ENCODE measurements at regions not wholly inside any gene's neighbourhood (a gene's known extent, or its start where the extent isn't known, plus 50 kb on each side); places are given as distances from the start of the nearest gene placed in this dataset.
"Not testable (repeated sequence)": the region's sequence is repeated elsewhere in the genome, so short reads cannot be mapped to it uniquely, and the experiment has no call there.

DNA sequence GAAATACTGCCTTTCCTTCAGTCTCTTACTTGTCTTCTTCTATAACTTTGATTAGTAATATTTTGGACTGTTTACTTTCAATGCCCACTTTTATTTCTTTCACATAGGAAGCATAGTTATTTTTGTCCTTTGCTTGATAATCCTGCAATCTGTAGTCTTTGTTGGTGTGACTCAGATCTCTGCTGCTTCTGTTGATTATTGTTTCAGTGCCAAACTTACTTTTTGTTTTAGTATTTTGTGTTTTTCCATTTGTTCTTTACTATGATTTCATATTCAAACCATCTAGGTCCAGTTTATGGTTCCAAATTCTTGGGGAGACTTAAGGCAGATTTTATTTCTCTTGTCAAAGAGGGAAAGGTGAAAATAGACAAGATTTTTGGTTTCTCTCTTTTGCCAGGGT, 399.9 kb downstream of the HLX start:
- H3K27me3 ChIP-seq (ENCODE audit: control insufficient read depth, insufficient read depth, low read length, poor library complexity, severe bottlenecking): no peaks in the 10 kb centered on the region
- Mint-ChIP-seq H3K9me3 (peaks cover 24% of the 10 kb centered on the region), H3K4me3 (no peak overlapping the region), H3K27ac (no peak overlapping the region), H3K4me1 (peaks cover 21% of the 10 kb centered on the region), H3K27me3 (ENCODE audit: insufficient read depth) (no peaks in the 10 kb centered on the region), H3K36me3 (ENCODE audit: low read depth) (peaks cover 18% of the 10 kb centered on the region)
- H3K9ac ChIP-seq (ENCODE audit: extremely low read depth, low read length, poor library complexity, severe bottlenecking): no peak overlapping the region
- no peak for TF ChIP-seq CTCF (conservative IDR thresholded peaks at IDR 0.05)
- DNase-seq: no peak
- no peak overlapping the region for H3K27ac ChIP-seq (ENCODE audit: low read depth, low read length)
- H3K4me1 ChIP-seq (ENCODE audit: control insufficient read depth, insufficient read depth, low read length): peaks cover 3% of the 10 kb centered on the region
- H3K4me3 ChIP-seq (ENCODE audit: low read length): no peak overlapping the region
- no peaks in the 10 kb centered on the region for H3K36me3 ChIP-seq (ENCODE audit: control insufficient read depth, insufficient read depth, low read length)
- H3K9me3 ChIP-seq (ENCODE audit: control insufficient read depth, low read length): peaks cover 16% of the 10 kb centered on the region

- H3K36me3 Mint-ChIP-seq (ENCODE audit: low read depth): peaks cover 27% of the 10 kb centered on the region
- H3K27me3 Mint-ChIP-seq (ENCODE audit: insufficient read depth): no peaks in the 10 kb centered on the region
- H3K27me3 ChIP-seq (ENCODE audit: control insufficient read depth, insufficient read depth, low read length, poor library complexity, severe bottlenecking): no peaks in the 10 kb centered on the region
- peak overlapping the region; percentile 93 for H3K27ac ChIP-seq (ENCODE audit: low read depth, low read length)
- H3K27ac Mint-ChIP-seq: no peak overlapping the region
- peaks cover 34% of the 10 kb centered on the region for H3K9me3 Mint-ChIP-seq
- no peak overlapping the region for H3K4me3 Mint-ChIP-seq
- 100% methylated on average over 1 of the region's 1 CpG; no CpG with 5 or more reads in 1 of the 2 experiments for WGBS, 2 experiments (ENCODE audit: insufficient coverage in 1 of 2, insufficient read length in 1 of 2)
- H3K4me1 ChIP-seq (ENCODE audit: control insufficient read depth, insufficient read depth, low read length): peaks cover 9% of the 10 kb centered on the region
- H3K4me1 Mint-ChIP-seq: peaks cover 13% of the 10 kb centered on the region
- peaks cover 16% of the 10 kb centered on the region for H3K9me3 ChIP-seq (ENCODE audit: control insufficient read depth, low read length)
- no peak overlapping the region for H3K4me3 ChIP-seq (ENCODE audit: low read length)
- H3K9ac ChIP-seq (ENCODE audit: extremely low read depth, low read length, poor library complexity, severe bottlenecking): no peak overlapping the region
- TF ChIP-seq CTCF (conservative IDR thresholded peaks at IDR 0.05): no peak
- H3K36me3 ChIP-seq (ENCODE audit: control insufficient read depth, insufficient read depth, low read length): no peaks in the 10 kb centered on the region
- DNase-seq: no peak
Measured at GRCh38 chr1:221283532-221283931, 404.3 kb downstream of the HLX start.

DNA sequence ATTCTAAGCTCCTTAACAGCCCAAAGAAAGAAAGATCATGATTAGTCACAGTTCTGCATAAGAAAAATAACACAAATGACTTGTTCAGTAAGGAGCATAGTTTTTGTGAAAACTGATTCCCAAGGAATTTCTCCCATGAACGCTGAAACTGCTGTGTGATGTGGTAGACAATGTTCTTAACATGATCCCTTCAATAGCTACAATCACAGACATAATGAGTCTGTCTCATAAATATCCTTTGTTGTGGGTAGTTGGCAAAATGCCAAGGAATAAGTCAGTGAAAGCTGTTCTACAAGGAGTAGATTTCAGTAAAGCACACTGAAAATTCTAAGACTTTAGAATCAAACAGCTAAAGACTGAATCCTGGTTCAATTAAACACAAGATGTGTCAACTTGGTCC, 404.8 kb downstream of the HLX start:
- H3K27me3 ChIP-seq (ENCODE audit: control insufficient read depth, insufficient read depth, low read length, poor library complexity, severe bottlenecking): no peaks in the 10 kb centered on the region
- no peak overlapping the region for H3K9ac ChIP-seq (ENCODE audit: extremely low read depth, low read length, poor library complexity, severe bottlenecking)
- H3K27ac ChIP-seq (ENCODE audit: low read depth, low read length): peak overlapping the region; percentile 93
- no peaks in the 10 kb centered on the region for H3K36me3 ChIP-seq (ENCODE audit: control insufficient read depth, insufficient read depth, low read length)
- no peak for DNase-seq
- H3K4me3 ChIP-seq (ENCODE audit: low read length): no peak overlapping the region
- Mint-ChIP-seq H3K27ac (no peak overlapping the region), H3K4me1 (peaks cover 13% of the 10 kb centered on the region), H3K36me3 (ENCODE audit: low read depth) (peaks cover 27% of the 10 kb centered on the region), H3K4me3 (no peak overlapping the region), H3K27me3 (ENCODE audit: insufficient read depth) (no peaks in the 10 kb centered on the region), H3K9me3 (peaks cover 34% of the 10 kb centered on the region)
- H3K4me1 ChIP-seq (ENCODE audit: control insufficient read depth, insufficient read depth, low read length): peaks cover 9% of the 10 kb centered on the region
- no peak for TF ChIP-seq CTCF (conservative IDR thresholded peaks at IDR 0.05)
- peaks cover 16% of the 10 kb centered on the region for H3K9me3 ChIP-seq (ENCODE audit: control insufficient read depth, low read length)
- 100% methylated on average over 1 of the region's 1 CpG; no CpG with 5 or more reads in 1 of the 2 experiments for WGBS, 2 experiments (ENCODE audit: insufficient coverage in 1 of 2, insufficient read length in 1 of 2)

- Mint-ChIP-seq H3K9me3 (peaks cover 34% of the 10 kb centered on the region), H3K4me1 (peaks cover 12% of the 10 kb centered on the region), H3K36me3 (ENCODE audit: low read depth) (peaks cover 27% of the 10 kb centered on the region)
- 80 to 88% methylated on average over 9 to 14 of the region's 14 CpGs for WGBS, 2 experiments (ENCODE audit: insufficient coverage in 1 of 2, insufficient read length in 1 of 2)
- not testable (repeated sequence) for H3K9ac ChIP-seq (ENCODE audit: extremely low read depth, low read length, poor library complexity, severe bottlenecking); H3K27me3 Mint-ChIP-seq (ENCODE audit: insufficient read depth); H3K27me3 ChIP-seq (ENCODE audit: control insufficient read depth, insufficient read depth, low read length, poor library complexity, severe bottlenecking); H3K4me3 Mint-ChIP-seq; H3K27ac Mint-ChIP-seq; DNase-seq; H3K36me3 ChIP-seq (ENCODE audit: control insufficient read depth, insufficient read depth, low read length); H3K4me1 ChIP-seq (ENCODE audit: control insufficient read depth, insufficient read depth, low read length); H3K4me3 ChIP-seq (ENCODE audit: low read length)
- Histone ChIP-seq H3K9me3 (ENCODE audit: control insufficient read depth, low read length) (peaks cover 16% of the 10 kb centered on the region), H3K27ac (ENCODE audit: low read depth, low read length) (peak overlapping the region; percentile 93)
Measured at GRCh38 chr1:221284991-221285390, 405.7 kb downstream of the HLX start.

DNA sequence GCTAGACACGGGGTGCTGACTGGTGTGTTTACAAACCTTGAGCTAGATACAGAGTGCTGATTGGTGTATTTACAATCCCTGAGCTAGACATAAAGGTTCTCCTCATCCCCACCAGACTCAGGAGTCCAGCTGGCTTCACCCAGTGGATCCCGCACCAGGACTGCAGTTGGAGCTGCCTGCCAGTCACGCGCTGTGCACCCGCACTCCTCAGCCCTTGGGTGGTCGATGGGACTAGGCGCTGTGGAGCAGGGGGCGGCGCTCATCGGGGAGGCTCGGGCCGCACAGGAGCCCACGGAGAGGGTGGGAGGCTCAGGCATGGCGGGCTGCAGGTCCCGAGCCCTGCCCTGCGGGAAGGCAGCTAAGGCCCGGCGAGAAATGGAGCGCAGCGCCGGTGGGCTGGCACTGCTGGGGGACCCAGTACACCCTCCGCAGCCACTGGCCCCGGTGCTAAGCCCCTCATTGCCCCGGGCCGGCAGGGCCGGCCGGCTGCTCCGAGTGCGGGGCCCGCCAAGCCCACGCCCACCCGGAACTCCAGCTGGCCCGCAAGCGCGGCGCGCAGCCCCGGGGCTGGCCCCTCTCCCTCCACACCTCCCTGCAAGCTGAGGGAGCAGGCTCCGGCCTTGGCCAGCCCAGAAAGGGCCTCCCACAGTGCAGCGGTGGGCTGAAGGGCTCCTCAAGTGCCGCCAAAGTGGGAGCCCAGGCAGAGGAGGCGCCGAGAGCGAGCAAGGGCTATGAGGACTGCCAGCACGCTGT, 406.4 kb downstream of the HLX start:
- WGBS, 2 experiments (ENCODE audit: insufficient coverage in 1 of 2, insufficient read length in 1 of 2): 97% methylated on average over 45 of the region's 45 CpGs; no CpG with 5 or more reads in 1 of the 2 experiments

More for the DNA sequence above, 406.4 kb downstream of the HLX start:
- H3K36me3 Mint-ChIP-seq (ENCODE audit: low read depth): peaks cover 25% of the 10 kb centered on the region
- H3K9me3 Mint-ChIP-seq: peaks cover 32% of the 10 kb centered on the region
- Histone ChIP-seq H3K9me3 (ENCODE audit: control insufficient read depth, low read length) (peaks cover 14% of the 10 kb centered on the region), H3K27ac (ENCODE audit: low read depth, low read length) (peak overlapping the region; percentile 86)
- DNase-seq; H3K27me3 Mint-ChIP-seq (ENCODE audit: insufficient read depth); H3K9ac ChIP-seq (ENCODE audit: extremely low read depth, low read length, poor library complexity, severe bottlenecking); H3K27me3 ChIP-seq (ENCODE audit: control insufficient read depth, insufficient read depth, low read length, poor library complexity, severe bottlenecking); H3K36me3 ChIP-seq (ENCODE audit: control insufficient read depth, insufficient read depth, low read length); H3K4me3 ChIP-seq (ENCODE audit: low read length); H3K4me1 ChIP-seq (ENCODE audit: control insufficient read depth, insufficient read depth, low read length); H3K4me3 Mint-ChIP-seq; H3K27ac Mint-ChIP-seq: not testable (repeated sequence)
- peaks cover 12% of the 10 kb centered on the region for H3K4me1 Mint-ChIP-seq
